ENCODE measurements at regions not wholly inside any gene's neighbourhood (a gene's known extent, or its start where the extent isn't known, plus 50 kb on each side); places are given as distances from the start of the nearest gene placed in this dataset.

- no peak for TF ChIP-seq CTCF (IDR thresholded peaks at IDR 0.05)
- no peak for TF ChIP-seq POLR2A (IDR thresholded peaks at IDR 0.05)
Measured at GRCh38 chr2:187775651-187776050, 221.4 kb upstream of the TFPI start.
